Kidney epithelial cell (primary cell): ENCODE measurements at regions not wholly inside any gene's neighbourhood (a gene's known extent, or its start where the extent isn't known, plus 50 kb on each side); places are given as distances from the start of the nearest gene placed in this dataset.

Experiments used
- DNase-seq: peaks from one replicate; pipeline ENCODE4 v3.0.0-alpha.2; 2010; ENCODE audit warnings: low read depth
- H3K27me3 ChIP-seq: 2 replicates; pipeline ENCODE4 v1.6.0; 2011; ENCODE audit warnings: low read length; ENCODE audit not compliant: control insufficient read depth, insufficient read depth
- H3K36me3 ChIP-seq: 2 replicates; pipeline ENCODE4 v1.5.1; 2011; ENCODE audit warnings: low read length; ENCODE audit not compliant: control insufficient read depth, insufficient read depth
- H3K4me3 ChIP-seq: 2 replicates; pipeline ENCODE4 v1.5.1; 2011; ENCODE audit warnings: low read depth, mild to moderate bottlenecking, control low read depth, low read length
- TF ChIP-seq, protein P1 (sequence below): IDR thresholded peaks from 2 replicates; pipeline ENCODE4 v1.5.1; 2011; ENCODE audit warnings: mild to moderate bottlenecking, moderate library complexity, low read length, control low read depth, inconsistent platforms; ENCODE audit not compliant: insufficient read depth, poor library complexity, severe bottlenecking

DNA sequence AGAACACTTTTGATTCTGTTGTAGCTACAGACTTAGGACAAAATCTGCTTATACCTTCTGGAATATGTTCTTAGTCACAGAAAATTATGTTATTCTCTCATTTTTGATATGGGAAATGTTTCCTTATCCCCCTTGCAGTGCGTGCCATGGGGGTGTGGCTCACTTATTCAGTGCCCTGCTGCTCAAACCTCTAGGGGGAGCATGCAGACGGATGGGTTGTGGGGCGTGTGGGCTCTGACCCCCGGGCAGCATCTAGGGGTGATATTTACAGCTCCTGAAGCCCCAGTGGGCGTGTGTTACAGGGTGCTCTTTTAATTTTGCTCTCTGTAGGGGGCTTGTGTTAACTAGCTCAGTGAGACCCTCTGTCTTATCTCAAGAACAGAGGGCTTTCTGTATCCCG, 61.3 kb upstream of the FERMT1 start:
- DNase-seq: no peak
- TF ChIP-seq, protein P1, sequence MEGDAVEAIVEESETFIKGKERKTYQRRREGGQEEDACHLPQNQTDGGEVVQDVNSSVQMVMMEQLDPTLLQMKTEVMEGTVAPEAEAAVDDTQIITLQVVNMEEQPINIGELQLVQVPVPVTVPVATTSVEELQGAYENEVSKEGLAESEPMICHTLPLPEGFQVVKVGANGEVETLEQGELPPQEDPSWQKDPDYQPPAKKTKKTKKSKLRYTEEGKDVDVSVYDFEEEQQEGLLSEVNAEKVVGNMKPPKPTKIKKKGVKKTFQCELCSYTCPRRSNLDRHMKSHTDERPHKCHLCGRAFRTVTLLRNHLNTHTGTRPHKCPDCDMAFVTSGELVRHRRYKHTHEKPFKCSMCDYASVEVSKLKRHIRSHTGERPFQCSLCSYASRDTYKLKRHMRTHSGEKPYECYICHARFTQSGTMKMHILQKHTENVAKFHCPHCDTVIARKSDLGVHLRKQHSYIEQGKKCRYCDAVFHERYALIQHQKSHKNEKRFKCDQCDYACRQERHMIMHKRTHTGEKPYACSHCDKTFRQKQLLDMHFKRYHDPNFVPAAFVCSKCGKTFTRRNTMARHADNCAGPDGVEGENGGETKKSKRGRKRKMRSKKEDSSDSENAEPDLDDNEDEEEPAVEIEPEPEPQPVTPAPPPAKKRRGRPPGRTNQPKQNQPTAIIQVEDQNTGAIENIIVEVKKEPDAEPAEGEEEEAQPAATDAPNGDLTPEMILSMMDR: no peak
- Histone ChIP-seq H3K4me3 (no peak overlapping the region), H3K27me3 (no peaks in the 10 kb centered on the region), H3K36me3 (no peaks in the 10 kb centered on the region)

DNA sequence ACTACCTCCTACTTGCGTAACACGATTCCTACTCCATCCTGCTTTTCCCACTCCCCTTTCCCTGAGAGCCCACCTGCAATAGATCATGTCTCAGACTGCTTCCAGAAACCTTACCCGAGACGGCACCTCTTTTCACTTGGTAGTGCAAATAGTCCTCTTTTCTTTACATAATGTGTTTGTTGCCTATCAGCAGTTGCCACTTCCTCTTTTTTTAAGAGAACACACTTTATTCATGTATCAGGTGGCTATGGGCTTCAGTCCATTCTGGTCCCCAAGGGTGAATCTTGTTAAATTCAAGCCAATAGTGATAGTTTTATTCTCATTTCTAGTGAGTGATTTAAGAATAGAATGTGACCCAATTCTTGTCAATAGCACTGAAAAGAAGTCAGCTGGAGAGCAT, 57.7 kb upstream of the FERMT1 start:
- DNase-seq: no peak
- Histone ChIP-seq H3K4me3 (no peak overlapping the region), H3K36me3 (no peaks in the 10 kb centered on the region), H3K27me3 (no peaks in the 10 kb centered on the region)
- TF ChIP-seq, protein P1: no peak

DNA sequence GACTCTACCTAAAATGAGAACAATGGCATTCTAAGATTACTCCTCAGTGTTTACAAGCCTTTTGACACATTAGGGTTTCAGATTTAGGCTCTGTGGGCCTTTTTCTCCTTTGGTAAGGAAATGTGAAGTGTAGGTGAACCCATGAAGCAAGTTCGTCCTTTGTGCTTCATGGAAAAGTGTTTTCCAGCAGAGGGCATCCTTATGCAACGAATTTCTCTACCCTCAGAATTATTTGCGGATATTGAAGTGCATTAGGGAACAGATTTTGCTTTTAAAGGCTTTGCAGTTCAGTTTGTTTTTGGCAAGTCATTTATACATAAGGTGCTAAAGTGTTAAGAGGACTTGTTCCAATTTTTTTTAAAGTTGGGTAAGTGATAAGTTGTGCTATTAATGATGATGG, 55.7 kb upstream of the FERMT1 start:
- Histone ChIP-seq H3K36me3 (no peaks in the 10 kb centered on the region), H3K27me3 (no peaks in the 10 kb centered on the region), H3K4me3 (no peak overlapping the region)
- peak; percentile 26 for DNase-seq
- TF ChIP-seq, protein P1: peak; percentile 49

DNA sequence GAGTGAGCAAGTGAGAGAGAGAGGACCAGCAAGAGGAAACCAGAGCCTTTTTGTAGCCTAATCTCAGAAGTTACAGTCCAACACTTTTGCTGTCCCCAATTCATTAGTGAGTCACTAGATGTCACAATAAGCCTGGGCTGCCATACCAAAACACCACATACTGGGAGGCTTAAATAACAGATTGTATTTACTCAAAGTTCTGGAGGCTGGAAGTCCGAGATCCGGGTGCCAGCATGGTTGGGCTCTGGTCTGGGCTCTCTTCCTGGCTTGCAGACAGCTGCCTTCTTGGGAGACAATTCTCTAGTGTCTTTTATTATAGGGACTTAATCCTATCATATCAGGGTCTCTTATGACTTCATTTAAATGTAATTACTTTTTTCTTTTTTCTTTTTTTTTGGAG, 50.7 kb upstream of the FERMT1 start:
- TF ChIP-seq, protein P1: no peak
- Histone ChIP-seq H3K4me3 (no peak overlapping the region), H3K36me3 (no peaks in the 10 kb centered on the region), H3K27me3 (no peaks in the 10 kb centered on the region)
- no peak for DNase-seq
